Keratinocyte (primary cell): ENCODE measurements at regions not wholly inside any gene's neighbourhood (a gene's known extent, or its start where the extent isn't known, plus 50 kb on each side); places are given as distances from the start of the nearest gene placed in this dataset.

Source experiments
- EZH2 ChIP-seq: IDR thresholded peaks from one replicate; pipeline ENCODE4 v1.6.1; 2012; ENCODE audit warnings: inconsistent platforms, mild to moderate bottlenecking, low read length, moderate library complexity
- TF ChIP-seq, protein P1 (sequence below), 3 experiments: IDR thresholded peaks in 1 of 3; conservative IDR thresholded peaks in 1 of 3; optimal IDR thresholded peaks in 1 of 3; 2 replicates in 2 of 3; 3 replicates in 1 of 3; pipeline versions ENCODE3 to v1.5.1; 2011; ENCODE audit warnings: low read length in 3 of 3, mild to moderate bottlenecking in 3 of 3, moderate library complexity in 2 of 3, control low read depth in 1 of 3, inconsistent platforms in 1 of 3; ENCODE audit not compliant: insufficient read depth in 2 of 3; ENCODE audit errors: extremely low read depth in 1 of 3

DNA sequence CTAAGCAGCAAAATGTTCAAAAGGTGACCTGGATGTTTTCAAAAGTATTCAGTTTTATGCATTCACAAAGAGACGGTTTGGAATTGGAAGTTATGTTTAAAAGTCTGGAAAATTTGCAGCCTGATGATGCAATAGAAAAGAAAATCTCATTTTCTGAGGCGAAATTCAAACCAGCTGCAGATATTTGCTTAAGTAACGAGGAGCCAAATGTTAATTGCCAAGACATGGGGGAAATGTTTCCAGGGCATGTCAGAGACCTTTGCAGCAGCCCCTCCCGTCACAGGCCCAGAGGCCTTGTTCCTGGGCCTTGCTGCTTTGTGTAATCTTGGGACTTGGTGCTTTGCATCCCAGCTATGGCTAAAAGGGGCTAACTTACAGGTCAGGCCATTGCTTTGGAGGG lies 228.2 kb downstream of the MAN2A1 start:
- TF ChIP-seq, protein P1, sequence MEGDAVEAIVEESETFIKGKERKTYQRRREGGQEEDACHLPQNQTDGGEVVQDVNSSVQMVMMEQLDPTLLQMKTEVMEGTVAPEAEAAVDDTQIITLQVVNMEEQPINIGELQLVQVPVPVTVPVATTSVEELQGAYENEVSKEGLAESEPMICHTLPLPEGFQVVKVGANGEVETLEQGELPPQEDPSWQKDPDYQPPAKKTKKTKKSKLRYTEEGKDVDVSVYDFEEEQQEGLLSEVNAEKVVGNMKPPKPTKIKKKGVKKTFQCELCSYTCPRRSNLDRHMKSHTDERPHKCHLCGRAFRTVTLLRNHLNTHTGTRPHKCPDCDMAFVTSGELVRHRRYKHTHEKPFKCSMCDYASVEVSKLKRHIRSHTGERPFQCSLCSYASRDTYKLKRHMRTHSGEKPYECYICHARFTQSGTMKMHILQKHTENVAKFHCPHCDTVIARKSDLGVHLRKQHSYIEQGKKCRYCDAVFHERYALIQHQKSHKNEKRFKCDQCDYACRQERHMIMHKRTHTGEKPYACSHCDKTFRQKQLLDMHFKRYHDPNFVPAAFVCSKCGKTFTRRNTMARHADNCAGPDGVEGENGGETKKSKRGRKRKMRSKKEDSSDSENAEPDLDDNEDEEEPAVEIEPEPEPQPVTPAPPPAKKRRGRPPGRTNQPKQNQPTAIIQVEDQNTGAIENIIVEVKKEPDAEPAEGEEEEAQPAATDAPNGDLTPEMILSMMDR (optimal IDR thresholded peaks at IDR 0.05 in 1 of 3, IDR thresholded peaks at IDR 0.05 in 1 of 3, conservative IDR thresholded peaks at IDR 0.05 in 1 of 3; ENCODE audit: extremely low read depth in 1 of 3, insufficient read depth in 2 of 3, low read length in 3 of 3): no peak
- TF ChIP-seq EZH2: no peak
